Endothelial cell of umbilical vein (primary cell): ENCODE measurements at regions not wholly inside any gene's neighbourhood (a gene's known extent, or its start where the extent isn't known, plus 50 kb on each side); places are given as distances from the start of the nearest gene placed in this dataset.
A peak's percentile ranks its signal among the peaks of the same experiment; 100 is the strongest.

Experiments
- BruUV-seq: library from RNA; stranded (reverse); fragments of 400-500 nt; replicated peaks from 2 replicates; lab custom pipeline; 2021; lab: Mats Ljungman, UMichigan
- CTCF ChIA-PET: fragments of 300-600, 350-600 bp; sonication (Branson Sonifier 250); formaldehyde crosslinking; loops from one replicate; lab custom pipeline; 2021; ENCODE audit warnings: antibody characterized with exemption, inconsistent platforms; lab: Charles Lee
- POLR2A ChIA-PET: fragments of 300-600, 350-600 bp; sonication (Branson Sonifier 250); formaldehyde crosslinking; loops from one replicate; lab custom pipeline; 2021; ENCODE audit warnings: antibody characterized with exemption, inconsistent platforms; lab: Charles Lee
- DNase-seq: peaks from one replicate; pipeline ENCODE4 v3.0.0-alpha.2; 2011; ENCODE audit warnings: low read depth, low spot score
- FAIRE-seq: peaks from 2 replicates; lab custom pipeline; 2011; peaks lifted over from hg19 to GRCh38; lab: Jason Lieb, UNC
- H2AFZ ChIP-seq: 2 replicates; pipeline ENCODE4 v1.6.0; 2012; ENCODE audit warnings: low read depth, low read length, control low read depth, inconsistent platforms
- H3K27ac ChIP-seq: 2 replicates; pipeline ENCODE4 v1.5.1; 2011; ENCODE audit warnings: low read depth, mild to moderate bottlenecking, control low read depth, low read length, moderate library complexity; ENCODE audit not compliant: insufficient read depth
- H3K27me3 ChIP-seq, 2 experiments: 2 replicates each; pipeline versions ENCODE4 v1.6.0 to v1.6.1; 2011; ENCODE audit warnings: low read length in 2 of 2, mixed read lengths in 1 of 2; ENCODE audit not compliant: control insufficient read depth in 2 of 2, insufficient read depth in 2 of 2
- H3K36me3 ChIP-seq, 2 experiments: 2 replicates in 1 of 2; 3 replicates in 1 of 2; pipeline ENCODE4 v1.5.1; 2011; ENCODE audit warnings: low read length in 2 of 2, mild to moderate bottlenecking in 1 of 2, moderate library complexity in 1 of 2; ENCODE audit not compliant: control insufficient read depth in 2 of 2, insufficient read depth in 2 of 2; ENCODE audit errors: extremely low read depth in 1 of 2
- H3K4me1 ChIP-seq: 3 replicates; pipeline ENCODE4 v1.5.1; 2011; ENCODE audit warnings: mild to moderate bottlenecking, low read length; ENCODE audit not compliant: control insufficient read depth, insufficient read depth; ENCODE audit errors: extremely low read depth
- H3K4me2 ChIP-seq: 2 replicates; pipeline ENCODE4 v1.6.1; 2011; ENCODE audit warnings: low read length, control low read depth, mixed read lengths; ENCODE audit not compliant: insufficient read depth
- H3K4me3 ChIP-seq, 3 experiments: fragments of 200-600 bp in 1 of 3; sonication (generic), shearing (Covaris generic) in 1 of 3; replicated peaks in 1 of 3; 2 replicates each; pipeline ENCODE4 v1.5.1; 2011 to 2016; ENCODE audit warnings: control low read depth in 3 of 3, low read length in 3 of 3, mild to moderate bottlenecking in 2 of 3, inconsistent platforms in 1 of 3, low read depth in 1 of 3, moderate library complexity in 1 of 3; ENCODE audit not compliant: insufficient read depth in 1 of 3
- H3K79me2 ChIP-seq: 2 replicates; pipeline ENCODE4 v1.6.0; 2012; ENCODE audit warnings: low read length, inconsistent platforms; ENCODE audit not compliant: control insufficient read depth, insufficient read depth
- H3K9ac ChIP-seq: replicated peaks from 2 replicates; pipeline ENCODE3; 2011; ENCODE audit warnings: low read length, control low read depth; ENCODE audit not compliant: insufficient read depth; ENCODE audit errors: extremely low read depth
- H3K9me1 ChIP-seq: replicated peaks from 3 replicates; pipeline ENCODE4 v1.6.0; 2011; ENCODE audit warnings: mild to moderate bottlenecking, low read length; ENCODE audit not compliant: control insufficient read depth, insufficient read depth; ENCODE audit errors: extremely low read depth
- H3K9me3 ChIP-seq: replicated peaks from 2 replicates; pipeline ENCODE4 v1.5.1; 2012; ENCODE audit warnings: low read length, inconsistent platforms; ENCODE audit not compliant: control insufficient read depth, insufficient read depth
- H4K20me1 ChIP-seq: replicated peaks from 2 replicates; pipeline ENCODE3; 2011; ENCODE audit warnings: mild to moderate bottlenecking, low read length; ENCODE audit not compliant: control insufficient read depth, insufficient read depth; ENCODE audit errors: extremely low read depth
- EZH2 ChIP-seq: IDR thresholded peaks from 2 replicates; pipeline ENCODE4 v1.6.1; 2012; ENCODE audit warnings: borderline replicate concordance, low read depth, mild to moderate bottlenecking, moderate library complexity, low read length, inconsistent platforms; ENCODE audit not compliant: severe bottlenecking
- FOS ChIP-seq: IDR thresholded peaks from 2 replicates; pipeline ENCODE4 v1.6.1; 2011; ENCODE audit warnings: mild to moderate bottlenecking, low read length, moderate library complexity, borderline replicate concordance; ENCODE audit not compliant: insufficient read depth
- GATA2 ChIP-seq: IDR thresholded peaks from 2 replicates; pipeline ENCODE4 v1.7.0; 2011; ENCODE audit warnings: low read depth, mild to moderate bottlenecking, moderate library complexity, mixed read lengths, low read length; ENCODE audit not compliant: insufficient read length, insufficient read depth
- JUN ChIP-seq: IDR thresholded peaks from 2 replicates; pipeline ENCODE4 v1.6.1; 2011; ENCODE audit warnings: borderline replicate concordance, low read depth; ENCODE audit not compliant: insufficient read length, insufficient read depth
- MYC ChIP-seq: IDR thresholded peaks from one replicate; pipeline ENCODE4 v1.6.1; 2011; ENCODE audit warnings: mild to moderate bottlenecking, low read depth, low read length
- POLR2AphosphoS5 ChIP-seq: IDR thresholded peaks from 2 replicates; pipeline ENCODE4 v1.6.1; 2012; ENCODE audit warnings: low read depth, mild to moderate bottlenecking, control low read depth, low read length, moderate library complexity; ENCODE audit not compliant: insufficient read depth
- dilution Hi-C: fragments of 300-500 bp; cut with MboI; formaldehyde crosslinking; loops from one replicate; pipeline ENCODE4 v1.15.0; 2019; ENCODE audit warnings: low sequenced_read_pairs; ENCODE audit not compliant: extremely low pct_ligation_motif_present
- intact Hi-C: fragments of 100-400 bp; cut with micrococcal nuclease; formaldehyde crosslinking; loops from one replicate; pipeline ENCODE4 v1.10.0; 2022
- TF ChIP-seq, protein P1 (sequence below), 2 donors: IDR thresholded peaks; 1 replicate in 1 of 2; 2 replicates in 1 of 2; pipeline ENCODE4 v1.5.1; 2011; ENCODE audit warnings: low read length in 2 of 2, mild to moderate bottlenecking in 2 of 2, moderate library complexity in 2 of 2, control low read depth in 1 of 2, inconsistent platforms in 1 of 2, low read depth in 1 of 2; ENCODE audit not compliant: insufficient read depth in 1 of 2; ENCODE audit errors: extremely low read depth in 1 of 2
- TF ChIP-seq, protein P2 (sequence below): IDR thresholded peaks from 2 replicates; pipeline ENCODE4 v1.6.1; 2011; ENCODE audit not compliant: insufficient read depth, insufficient read length

DNA sequence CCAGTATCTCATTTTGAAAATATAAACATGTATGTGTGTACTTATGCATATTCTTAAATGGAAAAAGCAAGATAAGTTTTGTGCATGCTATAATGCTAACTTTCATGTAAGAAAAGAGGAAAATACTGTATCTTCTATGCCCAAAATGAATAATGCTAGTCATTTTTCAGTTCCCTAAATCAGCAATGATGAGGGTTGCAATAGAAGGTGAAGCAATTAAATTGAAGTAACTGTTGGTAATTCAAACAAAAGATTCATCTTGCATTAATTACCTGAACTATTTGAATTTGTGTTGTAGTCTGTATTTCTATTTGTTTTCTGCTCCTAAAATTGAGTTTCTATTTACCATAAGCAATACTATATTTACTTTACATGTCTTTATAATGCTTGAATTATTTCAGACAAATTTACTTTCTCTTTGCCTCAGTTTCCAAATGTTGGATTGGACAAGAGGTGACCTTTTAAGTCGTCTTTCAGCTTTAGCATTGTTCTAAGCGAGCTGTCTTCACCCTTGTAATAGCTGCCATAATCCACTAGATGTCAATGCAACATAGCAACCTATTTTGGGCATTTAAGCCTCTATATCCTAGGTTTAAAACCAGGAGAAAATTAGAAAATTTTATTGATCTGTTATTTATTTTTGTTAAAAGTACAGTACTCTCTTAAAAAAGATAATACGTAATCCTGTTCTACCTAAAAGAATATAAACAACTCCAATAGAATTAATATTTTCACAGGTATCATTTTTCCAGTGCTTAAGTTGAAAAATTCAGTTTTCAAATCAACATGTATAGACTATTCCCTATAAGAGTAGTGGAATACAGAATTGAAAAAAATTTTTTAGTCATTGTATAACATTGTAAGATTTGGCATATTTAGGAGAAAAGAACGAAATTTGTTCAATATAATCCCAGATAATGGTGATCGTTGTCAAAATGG lies 52.3 kb upstream of the IFNGR1 start:
- Histone ChIP-seq H3K9me1 (no peaks in the 10 kb centered on the region), H3K9ac (no peak overlapping the region), H3K4me1 (no peaks in the 10 kb centered on the region), H3K4me2 (no peak overlapping the region), H3K79me2 (no peaks in the 10 kb centered on the region), H3K4me3 (no peak overlapping the region), H3K36me3 (no peaks in the 10 kb centered on the region), H3K27ac (no peak overlapping the region), H3K27me3 (peaks cover 3 to 8% of the 10 kb centered on the region in 2 experiments), H4K20me1 (no peaks in the 10 kb centered on the region), H3K9me3 (no peaks in the 10 kb centered on the region), H2AFZ (no peak overlapping the region)
- FAIRE-seq (peak; percentile 79), DNase-seq (peak; percentile 72)
- intact Hi-C loops = loop anchor here (1.0 to 10.0 kb wide), 8 partner anchors 43 to 370 kb away; partner anchors contain the start of gene OLIG3
- no TSS peak for BruUV-seq
- dilution Hi-C loops = no loop called here
- ChIA-PET CTCF (interaction anchor here (0.6 to 3.3 kb wide), 32 partner anchors 12 to 733 kb away, joined by 3 to 122 read pairs (median 4); no protein-coding TSS in a partner anchor), POLR2A (interaction anchor here (0.9 kb wide), 1 partner anchor 43 kb away, joined by 3 read pairs; no protein-coding TSS in a partner anchor)
- no peak for TF ChIP-seq FOS
- TF ChIP-seq GATA2 = no peak
- no peak for TF ChIP-seq POLR2AphosphoS5
- no peak for TF ChIP-seq MYC
- TF ChIP-seq, protein P1, sequence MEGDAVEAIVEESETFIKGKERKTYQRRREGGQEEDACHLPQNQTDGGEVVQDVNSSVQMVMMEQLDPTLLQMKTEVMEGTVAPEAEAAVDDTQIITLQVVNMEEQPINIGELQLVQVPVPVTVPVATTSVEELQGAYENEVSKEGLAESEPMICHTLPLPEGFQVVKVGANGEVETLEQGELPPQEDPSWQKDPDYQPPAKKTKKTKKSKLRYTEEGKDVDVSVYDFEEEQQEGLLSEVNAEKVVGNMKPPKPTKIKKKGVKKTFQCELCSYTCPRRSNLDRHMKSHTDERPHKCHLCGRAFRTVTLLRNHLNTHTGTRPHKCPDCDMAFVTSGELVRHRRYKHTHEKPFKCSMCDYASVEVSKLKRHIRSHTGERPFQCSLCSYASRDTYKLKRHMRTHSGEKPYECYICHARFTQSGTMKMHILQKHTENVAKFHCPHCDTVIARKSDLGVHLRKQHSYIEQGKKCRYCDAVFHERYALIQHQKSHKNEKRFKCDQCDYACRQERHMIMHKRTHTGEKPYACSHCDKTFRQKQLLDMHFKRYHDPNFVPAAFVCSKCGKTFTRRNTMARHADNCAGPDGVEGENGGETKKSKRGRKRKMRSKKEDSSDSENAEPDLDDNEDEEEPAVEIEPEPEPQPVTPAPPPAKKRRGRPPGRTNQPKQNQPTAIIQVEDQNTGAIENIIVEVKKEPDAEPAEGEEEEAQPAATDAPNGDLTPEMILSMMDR (IDR thresholded peaks at IDR 0.05; ENCODE audit: extremely low read depth in 1 of 2, insufficient read depth in 1 of 2, low read depth in 1 of 2, low read length in 2 of 2) = peak; percentile 57 to 69
- TF ChIP-seq JUN = no peak
- TF ChIP-seq, protein P2, sequence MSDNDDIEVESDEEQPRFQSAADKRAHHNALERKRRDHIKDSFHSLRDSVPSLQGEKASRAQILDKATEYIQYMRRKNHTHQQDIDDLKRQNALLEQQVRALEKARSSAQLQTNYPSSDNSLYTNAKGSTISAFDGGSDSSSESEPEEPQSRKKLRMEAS = no peak
- no peak for TF ChIP-seq EZH2
